Activated T-helper 1 cell treated with anti-CD3 and anti-CD28 coated beads, Interleukin-12 subunit alpha, Interleukin-12 subunit beta, Interleukin-2, Interleukin-4 antibody, amounts not matched to agents 30 ng/mL and 10 ng/mL and 1 ng/mL, durations not matched to agents 14 hours and 24 hours and 36 hours (primary cell): ENCODE measurements at regions not wholly inside any gene's neighbourhood (a gene's known extent, or its start where the extent isn't known, plus 50 kb on each side); places are given as distances from the start of the nearest gene placed in this dataset.
A peak's percentile ranks its signal among the peaks of the same experiment; 100 is the strongest.
"Not testable (repeated sequence)": the region's sequence is repeated elsewhere in the genome, so short reads cannot be mapped to it uniquely, and the experiment has no call there.

Experiments used
- DNase-seq: peaks from one replicate; pipeline ENCODE4 v3.0.0; 2021; ENCODE audit warnings: low spot score
- H3K27ac Mint-ChIP-seq: one replicate; pipeline ENCODE4 v1.8.0; 2021; ENCODE audit warnings: mild to moderate bottlenecking, mixed read lengths
- H3K27me3 Mint-ChIP-seq: one replicate; pipeline ENCODE4 v1.8.0; 2022; ENCODE audit warnings: mild to moderate bottlenecking, moderate library complexity, mixed read lengths; ENCODE audit not compliant: insufficient read depth
- H3K36me3 Mint-ChIP-seq: one replicate; pipeline ENCODE4 v1.8.0; 2021; ENCODE audit warnings: low read depth, mixed read lengths
- H3K4me1 Mint-ChIP-seq: one replicate; pipeline ENCODE4 v1.8.0; 2021; ENCODE audit warnings: low read depth, mixed read lengths
- H3K4me3 Mint-ChIP-seq: one replicate; pipeline ENCODE4 v1.8.0; 2021; ENCODE audit warnings: mild to moderate bottlenecking, moderate library complexity, mixed read lengths
- H3K9me3 Mint-ChIP-seq: one replicate; pipeline ENCODE4 v1.8.0; 2021; ENCODE audit warnings: mixed read lengths
- intact Hi-C: fragments of 100-400 bp; cut with micrococcal nuclease; formaldehyde crosslinking; loops from one replicate; pipeline ENCODE4 v1.15.1; 2024

DNA sequence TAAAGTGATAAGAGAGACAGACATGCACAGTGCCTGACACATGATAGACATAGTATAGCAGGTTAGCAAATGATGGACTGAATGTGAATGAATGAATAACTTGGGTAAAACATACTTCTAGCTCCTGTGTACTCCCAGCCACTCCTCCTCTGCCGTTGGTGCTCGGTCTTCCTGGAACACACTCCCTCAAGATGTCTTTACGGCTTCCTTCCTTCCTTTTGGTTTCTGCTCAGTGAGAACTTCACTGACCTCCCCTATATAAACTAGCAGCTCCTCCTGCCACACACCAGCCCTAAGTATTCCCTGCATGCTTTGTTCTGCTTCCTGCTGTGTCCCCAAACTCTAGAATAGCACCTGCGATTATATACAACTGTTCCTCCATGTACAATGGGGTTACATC is 50.2 kb downstream of the RAD54L2 start:
- Mint-ChIP-seq H3K9me3 (no peaks in the 10 kb centered on the region), H3K4me1 (peaks cover 10% of the 10 kb centered on the region), H3K27ac (no peak overlapping the region), H3K27me3 (no peaks in the 10 kb centered on the region), H3K4me3 (no peak overlapping the region), H3K36me3 (peaks cover 24% of the 10 kb centered on the region)
- DNase-seq: no peak
- intact Hi-C loops: no loop called here

DNA sequence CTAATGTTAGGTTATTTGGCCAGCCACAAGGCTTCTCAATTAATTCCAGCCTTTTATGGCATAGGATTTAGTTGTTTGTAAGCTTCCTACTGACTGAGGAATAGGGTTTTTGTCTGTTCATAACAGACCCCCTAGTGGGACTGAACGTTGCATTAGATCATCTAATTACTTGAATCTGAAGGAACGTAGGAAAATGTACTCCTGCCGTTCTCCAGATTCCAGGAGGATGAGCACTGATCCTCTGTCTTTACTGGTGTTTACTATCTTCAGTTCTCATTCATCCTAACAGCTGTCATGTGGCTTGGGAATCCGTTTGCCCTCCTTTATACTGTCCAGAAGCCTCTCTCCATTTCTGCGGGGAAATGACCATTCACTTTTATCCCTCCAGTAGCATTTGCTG is 52.7 kb downstream of the RAD54L2 start:
- peaks cover 10% of the 10 kb centered on the region for H3K4me1 Mint-ChIP-seq
- intact Hi-C loops: no loop called here
- no peak overlapping the region for H3K4me3 Mint-ChIP-seq
- no peak overlapping the region for H3K27ac Mint-ChIP-seq
- H3K27me3 Mint-ChIP-seq: no peaks in the 10 kb centered on the region
- peaks cover 32% of the 10 kb centered on the region for H3K36me3 Mint-ChIP-seq
- no peaks in the 10 kb centered on the region for H3K9me3 Mint-ChIP-seq
- DNase-seq: no peak

DNA sequence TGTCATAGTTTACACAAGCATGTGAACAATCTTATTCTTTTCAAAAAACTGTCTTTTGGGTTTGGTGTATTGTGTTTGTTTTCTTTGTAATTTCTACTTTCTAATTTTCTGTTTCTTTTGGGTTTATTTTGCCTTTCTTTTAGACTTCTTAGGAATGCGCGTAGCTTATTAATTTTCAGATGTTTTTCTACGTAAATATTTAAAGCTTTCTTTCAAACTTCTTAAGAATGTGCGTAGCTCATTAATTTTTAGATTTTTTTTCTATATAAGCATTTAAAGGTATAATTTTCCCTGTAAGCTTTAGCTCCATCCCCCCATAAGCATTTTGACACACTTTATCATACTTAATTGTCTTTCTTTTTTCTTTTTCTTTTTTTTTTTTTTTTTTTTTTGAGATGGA is 55.2 kb downstream of the RAD54L2 start:
- intact Hi-C loops: no loop called here
- Mint-ChIP-seq H3K4me1 (peaks cover 7% of the 10 kb centered on the region), H3K36me3 (peaks cover 32% of the 10 kb centered on the region), H3K27ac (no peak overlapping the region), H3K4me3 (no peak overlapping the region), H3K9me3 (no peaks in the 10 kb centered on the region), H3K27me3 (no peaks in the 10 kb centered on the region)
- no peak for DNase-seq

DNA sequence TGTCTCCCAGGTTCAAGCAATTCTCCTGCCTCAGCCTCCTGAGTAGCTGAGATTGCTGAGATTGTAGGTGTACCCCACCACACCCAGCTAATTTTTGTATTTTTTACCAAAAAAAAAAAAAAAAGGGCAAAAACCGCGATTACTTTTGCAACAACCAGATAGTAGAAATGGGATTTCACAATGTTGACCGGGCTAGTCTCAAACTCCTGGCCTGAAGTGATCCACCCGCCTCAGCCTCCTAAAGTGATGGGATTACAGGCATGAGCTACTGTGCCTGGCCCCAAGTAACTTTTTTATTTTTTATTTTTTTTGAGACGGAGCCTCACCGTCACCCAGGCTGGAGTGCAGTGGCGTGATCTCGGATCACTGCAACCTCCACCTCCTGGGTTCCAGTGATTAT is 61.1 kb downstream of the RAD54L2 start:
- H3K4me3 Mint-ChIP-seq, DNase-seq, H3K9me3 Mint-ChIP-seq, intact Hi-C loops, H3K36me3 Mint-ChIP-seq, H3K4me1 Mint-ChIP-seq, H3K27me3 Mint-ChIP-seq, H3K27ac Mint-ChIP-seq: not testable (repeated sequence)

DNA sequence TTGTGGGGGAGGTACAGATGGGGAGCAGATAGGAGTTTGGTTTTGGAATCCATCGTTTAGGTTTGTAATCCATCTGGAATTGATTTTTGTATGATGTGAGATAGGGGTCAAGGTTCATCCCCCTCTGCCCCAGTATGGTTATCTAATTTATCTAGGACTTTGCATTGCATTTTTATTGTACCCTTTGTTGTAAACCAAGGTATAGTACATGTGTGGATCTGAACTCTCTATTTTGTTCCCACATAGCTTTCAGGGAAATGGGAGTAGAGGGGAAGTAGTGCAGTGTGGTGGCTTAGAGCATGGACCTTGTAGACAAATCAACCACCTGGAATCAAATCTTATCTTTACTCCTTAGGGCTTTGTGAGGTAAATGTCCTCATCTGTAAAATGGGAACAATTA is 65.7 kb downstream of the RAD54L2 start:
- no peak overlapping the region for H3K27ac Mint-ChIP-seq
- peaks cover 9% of the 10 kb centered on the region for H3K4me1 Mint-ChIP-seq
- intact Hi-C loops: no loop called here
- no peak for DNase-seq
- peaks cover 10% of the 10 kb centered on the region for H3K36me3 Mint-ChIP-seq
- H3K27me3 Mint-ChIP-seq: no peaks in the 10 kb centered on the region
- no peaks in the 10 kb centered on the region for H3K9me3 Mint-ChIP-seq
- H3K4me3 Mint-ChIP-seq: no peak overlapping the region

DNA sequence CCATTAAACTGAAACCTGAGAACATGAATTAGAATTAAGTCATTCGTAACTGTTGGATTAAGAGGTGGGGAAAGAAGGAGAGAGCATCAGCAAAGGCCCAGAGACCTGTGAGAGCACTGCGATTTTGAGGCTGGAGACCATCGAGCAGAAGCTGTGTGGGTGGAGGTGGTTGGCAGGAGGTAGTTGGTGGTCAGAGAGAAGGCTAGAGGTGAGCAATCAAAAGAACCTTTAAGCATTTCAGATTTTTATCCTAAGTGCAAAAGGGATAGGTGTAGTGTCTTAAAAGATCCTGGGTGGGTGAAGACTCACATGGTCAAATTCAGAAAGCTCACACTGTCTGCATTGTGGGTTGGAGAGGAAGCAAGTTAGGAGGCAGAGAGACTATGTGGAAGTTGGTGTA is 65.1 kb upstream of the TEX264 start:
- Mint-ChIP-seq H3K9me3 (no peaks in the 10 kb centered on the region), H3K27me3 (no peaks in the 10 kb centered on the region), H3K36me3 (peaks cover 12% of the 10 kb centered on the region), H3K27ac (peak overlapping the region; percentile 5), H3K4me1 (peaks cover 9% of the 10 kb centered on the region), H3K4me3 (no peak overlapping the region)
- intact Hi-C loops: no loop called here
- no peak for DNase-seq

DNA sequence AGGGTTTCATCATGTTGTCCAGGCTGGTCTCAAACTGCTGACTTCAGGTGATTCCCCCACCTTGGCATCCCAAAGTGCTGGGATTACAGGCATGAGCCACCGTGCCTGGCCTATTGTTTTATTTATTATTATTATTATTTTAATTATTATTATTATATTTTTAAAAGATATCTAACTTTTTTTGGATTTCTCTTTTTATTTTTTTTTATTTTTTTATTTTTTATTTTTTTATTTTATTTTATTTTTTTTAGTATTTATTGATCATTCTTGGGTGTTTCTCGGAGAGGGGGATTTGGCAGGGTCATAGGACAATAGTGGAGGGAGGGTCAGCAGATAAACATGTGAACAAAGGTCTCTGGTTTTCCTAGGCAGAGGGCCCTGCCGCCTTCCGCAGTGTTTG is 64.2 kb upstream of the TEX264 start:
- DNase-seq, H3K27ac Mint-ChIP-seq, H3K4me3 Mint-ChIP-seq, H3K9me3 Mint-ChIP-seq, intact Hi-C loops, H3K4me1 Mint-ChIP-seq, H3K27me3 Mint-ChIP-seq: not testable (repeated sequence)
- H3K36me3 Mint-ChIP-seq: peaks cover 12% of the 10 kb centered on the region

DNA sequence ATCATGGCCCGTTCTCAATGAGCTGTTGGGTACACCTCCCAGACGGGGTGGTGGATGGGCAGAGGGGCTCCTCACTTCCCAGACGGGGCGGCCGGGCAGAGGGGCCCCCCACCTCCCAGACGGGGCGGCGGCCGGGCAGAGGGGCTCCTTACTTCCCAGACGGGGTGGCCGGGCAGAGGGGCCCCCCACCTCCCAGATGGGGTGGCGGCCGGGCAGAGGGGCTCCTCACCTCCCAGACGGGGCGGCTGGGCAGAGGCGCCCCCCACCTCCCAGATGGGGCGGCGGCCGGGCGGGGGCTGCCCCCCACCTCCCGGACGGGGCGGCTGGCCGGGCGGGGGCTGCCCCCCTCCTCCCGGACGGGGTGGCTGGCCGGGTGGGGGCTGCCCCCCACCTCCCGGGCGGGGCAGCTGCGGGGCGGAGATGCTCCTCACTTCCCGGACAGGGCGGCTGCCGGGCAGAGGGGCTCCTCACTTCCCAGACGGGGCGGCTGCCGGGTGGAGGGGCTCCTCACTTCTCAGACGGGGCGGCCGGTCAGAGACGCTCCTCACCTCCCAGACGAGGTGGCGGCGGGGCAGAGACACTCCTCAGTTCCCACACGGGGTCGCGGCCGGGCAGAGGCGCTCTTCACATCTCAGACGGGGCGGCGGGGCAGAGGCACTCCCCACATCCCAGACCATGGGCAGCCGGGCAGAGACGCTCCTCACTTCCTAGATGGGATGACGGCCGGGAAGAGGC is 63.3 kb upstream of the TEX264 start:
- H3K27ac Mint-ChIP-seq, H3K4me3 Mint-ChIP-seq, H3K4me1 Mint-ChIP-seq, intact Hi-C loops, H3K9me3 Mint-ChIP-seq, H3K27me3 Mint-ChIP-seq, DNase-seq: not testable (repeated sequence)
- H3K36me3 Mint-ChIP-seq: peaks cover 12% of the 10 kb centered on the region

DNA sequence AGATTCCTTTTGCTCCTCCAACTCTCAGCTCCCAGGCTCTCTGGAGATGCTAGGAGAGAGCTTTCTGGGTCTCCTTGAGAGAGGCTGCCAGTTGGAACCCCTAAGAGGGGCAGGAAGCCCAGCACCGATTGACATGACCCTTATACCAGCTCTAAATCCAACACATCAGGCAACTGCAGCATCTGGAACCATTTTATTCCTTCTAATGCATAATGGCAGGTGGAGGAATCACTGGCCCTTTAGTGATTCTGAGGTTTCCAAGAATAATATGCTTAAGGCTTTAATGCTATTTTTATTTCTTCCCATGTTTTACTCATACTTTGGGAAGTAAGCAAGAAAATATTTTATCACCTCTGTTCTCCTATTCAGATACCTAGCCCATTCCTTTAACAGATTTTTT is 60.3 kb upstream of the TEX264 start:
- peaks cover 7% of the 10 kb centered on the region for H3K4me1 Mint-ChIP-seq
- no peak overlapping the region for H3K27ac Mint-ChIP-seq
- H3K4me3 Mint-ChIP-seq: no peak overlapping the region
- no peaks in the 10 kb centered on the region for H3K27me3 Mint-ChIP-seq
- peaks cover 12% of the 10 kb centered on the region for H3K36me3 Mint-ChIP-seq
- DNase-seq: no peak
- H3K9me3 Mint-ChIP-seq: no peaks in the 10 kb centered on the region
- intact Hi-C loops: no loop called here

DNA sequence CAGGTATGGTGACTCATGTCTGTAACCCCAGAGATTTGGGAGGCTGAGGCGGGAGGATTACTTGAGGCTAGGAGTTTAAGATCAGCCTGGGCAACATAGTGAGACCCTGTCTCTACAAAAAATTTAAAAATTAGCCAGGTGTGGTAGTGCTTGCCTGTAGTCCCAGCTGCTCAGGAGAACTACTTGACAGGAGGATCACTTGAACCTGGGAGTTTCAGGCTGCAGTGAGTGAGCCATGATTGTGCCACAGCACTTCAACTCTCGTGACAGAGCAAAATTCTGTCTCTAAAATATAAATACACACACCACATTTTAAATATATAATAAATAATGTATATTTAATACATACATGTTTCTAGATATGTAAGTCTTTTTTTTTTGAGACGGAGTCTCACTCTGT is 53.5 kb upstream of the TEX264 start:
- H3K4me3 Mint-ChIP-seq: no peak overlapping the region
- no peaks in the 10 kb centered on the region for H3K27me3 Mint-ChIP-seq
- intact Hi-C loops: no loop called here
- H3K27ac Mint-ChIP-seq: no peak overlapping the region
- H3K9me3 Mint-ChIP-seq: no peaks in the 10 kb centered on the region
- peaks cover 16% of the 10 kb centered on the region for H3K4me1 Mint-ChIP-seq
- H3K36me3 Mint-ChIP-seq: peaks cover 2% of the 10 kb centered on the region
- DNase-seq: no peak

DNA sequence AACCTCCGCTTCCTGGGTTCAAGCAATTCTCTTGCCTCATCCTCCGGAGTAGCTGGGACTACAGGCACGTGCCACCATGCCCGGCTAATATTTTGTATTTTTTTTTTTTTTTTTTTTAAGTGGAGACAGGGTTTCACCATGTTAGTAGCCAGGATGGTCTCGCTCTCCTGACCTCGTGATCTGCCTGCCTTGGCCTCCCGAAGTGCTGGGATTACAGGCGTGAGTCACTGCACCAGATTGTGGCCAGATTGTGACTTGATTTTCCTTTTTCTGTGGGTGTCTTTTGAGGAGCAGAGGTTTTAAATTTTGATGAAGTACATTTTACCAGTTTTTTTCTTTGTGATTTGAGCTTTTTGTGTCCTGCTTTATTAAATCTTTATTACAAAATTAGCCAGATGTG is 53.0 kb upstream of the TEX264 start:
- intact Hi-C loops, H3K4me3 Mint-ChIP-seq, H3K9me3 Mint-ChIP-seq, DNase-seq, H3K36me3 Mint-ChIP-seq, H3K27me3 Mint-ChIP-seq, H3K27ac Mint-ChIP-seq: not testable (repeated sequence)
- peaks cover 16% of the 10 kb centered on the region for H3K4me1 Mint-ChIP-seq

DNA sequence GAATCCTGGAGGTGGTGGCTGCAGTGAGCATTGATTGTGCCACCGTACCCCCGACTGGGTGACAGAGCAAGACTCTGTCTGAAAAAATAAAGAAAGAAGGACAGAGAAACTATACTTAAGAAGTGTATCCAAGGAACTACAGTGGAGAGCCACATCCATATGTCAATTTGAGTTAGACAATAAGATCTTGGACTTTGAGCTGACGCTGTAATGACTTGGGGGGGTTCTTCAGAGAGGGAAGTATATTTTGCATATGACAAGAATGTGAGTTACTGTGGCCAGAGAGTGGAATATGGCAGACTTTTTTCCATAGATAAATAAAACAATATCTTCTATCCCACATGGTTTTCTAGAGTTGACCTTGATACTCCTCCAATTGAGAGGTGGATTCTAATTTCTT is 52.6 kb upstream of the TEX264 start:
- Mint-ChIP-seq H3K4me3 (no peak overlapping the region), H3K27ac (no peak overlapping the region), H3K27me3 (no peaks in the 10 kb centered on the region), H3K9me3 (no peaks in the 10 kb centered on the region), H3K4me1 (peaks cover 16% of the 10 kb centered on the region), H3K36me3 (peaks cover 2% of the 10 kb centered on the region)
- intact Hi-C loops: no loop called here
- DNase-seq: no peak

DNA sequence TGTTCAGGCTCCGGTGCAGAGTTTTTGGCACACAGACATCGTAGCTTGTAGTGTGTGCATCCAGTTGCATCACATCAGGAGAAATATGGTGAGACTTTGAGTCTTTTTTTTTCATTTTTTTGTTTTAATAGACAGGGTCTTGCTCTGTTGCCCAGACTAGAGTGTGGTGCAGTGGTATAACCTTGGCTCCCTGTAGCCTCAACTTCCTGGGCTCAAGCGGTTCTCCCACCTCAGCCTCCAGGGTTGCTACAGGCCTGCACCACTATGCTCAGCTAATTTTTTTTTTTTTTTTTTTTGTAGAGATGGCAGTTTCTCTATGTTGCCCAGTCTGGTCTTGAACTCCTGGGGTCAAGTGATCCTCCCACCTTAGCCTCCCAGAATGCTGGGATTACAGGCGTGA is 51.1 kb upstream of the TEX264 start:
- Mint-ChIP-seq H3K36me3 (peaks cover 2% of the 10 kb centered on the region), H3K27me3 (no peaks in the 10 kb centered on the region), H3K4me3 (no peak overlapping the region), H3K4me1 (peaks cover 16% of the 10 kb centered on the region), H3K9me3 (no peaks in the 10 kb centered on the region), H3K27ac (no peak overlapping the region)
- intact Hi-C loops: no loop called here
- DNase-seq: no peak

DNA sequence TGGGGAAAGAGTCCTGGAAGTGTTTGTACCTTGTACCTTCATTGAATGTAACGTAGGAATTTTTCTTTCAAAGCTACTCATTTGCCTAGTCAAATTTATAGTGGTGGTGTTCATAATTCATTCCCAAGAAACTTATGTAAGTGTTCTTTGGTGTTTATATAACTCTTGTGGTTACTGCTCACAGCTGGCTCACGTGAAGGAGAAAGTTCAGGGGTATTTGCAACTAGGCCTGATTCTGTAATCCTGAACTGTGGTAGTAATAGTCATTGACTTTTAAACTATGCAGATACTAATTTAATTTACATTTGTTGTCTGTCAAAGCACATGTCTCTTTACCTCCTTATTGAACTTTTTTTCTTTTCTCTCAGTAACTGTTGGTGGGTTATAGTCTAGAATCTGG is 50.5 kb upstream of the TEX264 start:
- H3K9me3 Mint-ChIP-seq: no peaks in the 10 kb centered on the region
- H3K4me1 Mint-ChIP-seq: peaks cover 16% of the 10 kb centered on the region
- intact Hi-C loops: no loop called here
- no peak for DNase-seq
- no peak overlapping the region for H3K4me3 Mint-ChIP-seq
- H3K27me3 Mint-ChIP-seq: no peaks in the 10 kb centered on the region
- H3K27ac Mint-ChIP-seq: no peak overlapping the region
- H3K36me3 Mint-ChIP-seq: peaks cover 2% of the 10 kb centered on the region
